ELF-1 (cell line): ENCODE measurements at regions not wholly inside any gene's neighbourhood (a gene's known extent, or its start where the extent isn't known, plus 50 kb on each side); places are given as distances from the start of the nearest gene placed in this dataset.

Experiments used
- DNase-seq: peaks from one replicate; pipeline ENCODE4 v3.0.0-alpha.2; 2016; ENCODE audit warnings: low read depth, low spot score

DNA sequence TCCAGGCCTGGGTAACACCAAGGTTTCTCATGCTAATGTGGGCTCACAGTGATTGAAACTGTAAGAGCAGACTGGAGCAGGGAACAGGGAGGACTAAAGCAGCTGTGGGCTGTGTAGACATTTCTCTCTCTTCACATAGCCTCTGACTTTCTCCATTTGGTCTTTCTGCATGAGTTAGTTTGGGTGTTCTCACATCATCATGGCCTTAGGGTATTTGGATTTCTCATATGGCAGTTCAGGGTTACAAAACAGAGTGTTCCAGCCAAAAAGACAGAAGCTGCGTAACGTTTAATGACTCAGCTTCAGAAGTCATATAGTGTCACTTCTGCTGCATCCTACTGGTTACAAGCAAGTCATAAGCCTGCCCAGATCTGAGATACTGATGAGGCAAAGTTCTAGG lies 52.0 kb upstream of the OSBPL8 start:
- no peak for DNase-seq

DNA sequence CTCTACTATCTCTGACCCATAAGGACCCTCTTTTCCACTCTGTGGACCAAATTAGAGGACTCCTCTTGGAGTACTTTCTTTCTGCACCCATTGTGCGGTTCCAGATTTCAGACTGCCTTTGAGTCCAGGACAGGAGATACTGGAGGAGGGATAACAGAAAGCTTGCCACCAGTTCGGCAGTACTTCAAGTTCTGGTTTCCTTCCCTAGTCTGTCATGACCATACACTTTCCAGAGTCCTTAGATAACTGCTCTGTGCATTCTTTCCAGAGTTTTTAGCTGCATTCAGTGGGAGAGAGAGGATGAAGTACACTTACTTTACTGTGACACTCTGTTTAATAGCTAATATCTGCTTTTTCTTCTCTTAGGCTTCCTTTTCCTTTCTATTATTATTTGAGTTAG lies 54.8 kb upstream of the OSBPL8 start:
- no peak for DNase-seq

DNA sequence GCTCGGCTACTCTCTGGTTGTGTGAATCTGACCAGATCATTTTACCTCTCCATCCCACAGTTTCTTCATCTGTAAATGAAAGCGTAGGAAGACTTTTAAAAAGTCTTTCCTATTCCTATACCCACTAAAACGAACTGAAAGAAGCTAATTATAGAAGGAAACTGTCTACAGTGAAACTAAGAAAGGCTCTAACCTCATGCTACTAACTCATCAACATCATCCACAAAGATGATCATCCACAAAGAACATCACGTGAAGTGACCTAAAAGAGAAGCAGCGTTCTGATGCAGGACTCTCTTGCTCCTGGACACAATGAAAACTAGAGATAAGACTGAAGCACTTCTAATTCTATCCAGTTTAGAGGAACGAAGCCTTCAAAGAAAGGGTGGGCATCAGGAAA lies 58.5 kb upstream of the OSBPL8 start:
- DNase-seq = no peak

DNA sequence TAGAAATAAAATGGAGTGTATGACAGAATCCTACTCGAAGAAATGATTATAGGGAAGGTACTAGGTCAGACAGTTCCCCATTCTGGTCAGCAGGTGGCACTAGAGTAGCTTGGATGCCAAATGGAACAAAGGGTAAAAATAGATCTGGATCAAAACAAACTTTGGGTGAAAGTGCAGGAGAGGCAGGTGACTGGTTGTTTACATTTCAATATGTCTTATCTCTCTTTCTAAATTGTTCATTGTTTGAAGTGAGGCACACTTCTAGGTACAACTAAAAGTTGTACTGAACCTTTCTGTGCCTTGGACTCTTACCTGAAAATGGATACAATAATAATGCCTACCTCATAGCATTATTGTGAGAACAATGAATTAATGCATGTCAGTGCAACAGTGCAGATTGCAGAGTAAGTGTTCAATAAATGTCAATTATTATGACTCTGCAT lies 62.0 kb upstream of the OSBPL8 start:
- peak; percentile 54 for DNase-seq

DNA sequence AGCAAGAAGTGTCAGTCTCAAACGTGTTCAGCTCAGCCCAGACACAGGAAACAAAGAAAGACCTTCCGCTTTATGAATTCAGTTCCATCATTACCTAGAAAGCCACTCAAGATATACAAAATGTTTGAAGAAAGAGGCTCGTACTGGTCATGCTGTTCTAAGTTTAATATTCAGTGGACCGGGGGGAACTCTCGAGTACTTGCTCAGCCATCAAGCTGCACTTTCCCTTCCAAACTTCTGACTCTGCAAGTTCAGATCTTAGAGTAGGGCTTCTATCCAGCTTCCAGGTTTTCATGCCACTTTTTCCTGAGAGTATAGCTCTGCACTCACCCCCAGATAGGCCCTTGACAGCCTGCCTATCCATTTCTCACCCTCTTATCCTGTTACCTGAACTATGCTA lies 62.8 kb upstream of the OSBPL8 start:
- no peak for DNase-seq

DNA sequence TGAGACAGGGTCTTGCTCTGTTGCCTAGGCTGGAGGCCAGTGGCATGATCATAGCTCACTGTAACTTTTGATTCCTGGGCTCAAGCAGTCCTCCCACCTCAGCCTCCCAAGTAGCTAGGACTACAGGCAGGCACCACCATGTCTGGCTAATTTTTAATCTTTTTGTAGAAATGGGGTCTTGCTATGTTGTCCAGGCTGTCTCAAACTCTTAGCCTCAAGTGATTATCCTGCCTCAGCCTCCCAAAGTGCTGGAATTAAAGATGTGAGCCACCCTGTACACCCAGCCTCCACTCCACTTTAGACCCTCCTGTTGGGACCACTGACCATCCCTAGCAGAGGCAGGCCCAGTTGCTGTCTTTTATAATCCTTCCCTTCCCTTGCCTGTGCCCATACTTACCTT lies 63.3 kb upstream of the OSBPL8 start:
- DNase-seq = no peak

DNA sequence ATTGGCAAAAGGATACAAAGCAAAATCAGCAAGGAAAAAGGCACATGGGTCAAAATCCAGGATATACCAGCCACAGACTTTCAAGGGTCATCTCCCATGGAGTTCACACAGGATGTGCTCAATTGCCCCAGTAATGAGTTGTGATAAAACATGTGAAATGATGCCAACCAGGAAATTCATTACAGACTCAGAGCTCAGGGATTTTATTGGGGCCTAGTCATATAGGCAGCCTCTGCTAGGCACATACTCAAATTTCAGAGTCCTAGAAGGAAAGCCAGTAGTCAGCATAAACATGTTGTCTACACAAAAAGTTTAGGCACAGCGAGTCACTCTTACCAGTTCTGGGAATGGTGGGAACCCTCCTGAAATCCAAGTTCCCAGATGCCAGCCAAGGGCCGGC lies 64.4 kb upstream of the OSBPL8 start:
- no peak for DNase-seq

DNA sequence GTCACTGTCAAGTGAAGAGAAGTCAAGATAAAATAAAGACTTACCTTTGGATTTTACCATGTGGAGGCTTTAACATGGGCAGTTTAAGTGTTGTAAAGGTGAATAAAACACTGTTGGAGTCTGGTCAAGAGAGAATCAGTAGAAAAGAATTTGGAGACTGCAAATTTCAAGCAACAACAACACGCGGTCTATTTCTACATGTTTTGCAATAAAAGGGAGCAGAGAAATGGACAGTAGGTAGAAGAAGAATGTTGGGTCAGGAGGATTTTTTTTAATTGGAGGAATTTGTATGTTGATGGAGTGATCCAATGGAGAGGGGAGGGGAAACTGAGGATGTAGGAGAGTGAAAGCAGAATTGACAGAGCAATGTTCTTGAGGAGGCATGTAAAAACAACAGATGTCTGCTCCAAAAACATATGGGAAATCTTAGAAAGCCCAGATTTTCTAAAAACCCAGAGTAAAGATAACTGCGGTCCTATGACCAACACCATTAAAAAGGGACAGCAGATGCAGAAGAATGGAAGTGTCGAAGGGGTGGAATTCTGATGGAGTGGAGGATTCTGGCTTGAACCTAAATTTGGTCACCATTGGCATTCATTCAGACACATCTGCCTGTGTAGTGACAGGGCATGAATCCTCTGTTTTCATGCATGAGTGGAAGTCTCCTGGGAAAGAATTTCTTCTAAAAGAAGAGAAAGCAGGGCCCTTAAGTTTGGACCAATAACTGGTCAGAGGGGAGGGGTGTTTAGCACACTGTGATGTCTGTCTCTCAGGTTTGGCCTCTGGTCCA lies 68.0 kb upstream of the OSBPL8 start:
- no peak for DNase-seq

DNA sequence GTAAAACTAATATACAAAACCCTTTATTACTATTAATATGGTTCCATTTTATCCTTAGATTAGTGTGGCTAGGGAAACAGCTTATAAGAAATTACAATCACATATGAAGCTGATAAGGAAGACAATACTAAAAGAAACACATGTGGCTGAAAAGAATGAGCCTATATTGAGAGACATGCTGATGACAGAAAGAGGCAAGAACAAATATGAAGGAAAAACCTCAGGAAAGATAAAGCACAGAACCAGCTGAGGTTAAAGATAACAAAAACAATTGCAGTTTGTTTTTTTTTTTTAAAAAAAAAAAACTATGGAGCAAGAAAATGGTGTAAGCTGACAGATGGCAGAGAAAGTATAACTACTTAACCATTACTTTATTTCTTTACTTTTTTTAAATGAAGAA lies 69.2 kb upstream of the OSBPL8 start:
- DNase-seq = no peak

DNA sequence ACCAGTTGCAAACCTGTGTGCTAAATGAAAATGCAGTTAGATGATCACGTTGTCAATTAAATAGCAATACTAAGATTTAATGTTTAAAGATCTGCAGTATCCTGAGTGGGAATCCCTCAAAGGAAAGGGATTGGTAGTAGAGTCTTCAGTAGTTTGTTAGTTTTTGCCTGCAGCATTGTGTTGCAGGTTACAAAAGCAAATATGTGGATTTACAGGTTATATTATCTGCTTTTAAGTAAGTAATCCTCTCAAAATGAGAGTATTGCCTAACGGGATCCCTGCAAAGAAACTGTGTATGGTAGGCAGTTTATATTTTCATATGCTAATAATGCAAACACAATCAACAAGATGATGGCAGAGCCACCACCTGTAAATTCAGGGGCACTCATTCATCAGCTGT lies 72.2 kb upstream of the OSBPL8 start:
- DNase-seq = no peak

DNA sequence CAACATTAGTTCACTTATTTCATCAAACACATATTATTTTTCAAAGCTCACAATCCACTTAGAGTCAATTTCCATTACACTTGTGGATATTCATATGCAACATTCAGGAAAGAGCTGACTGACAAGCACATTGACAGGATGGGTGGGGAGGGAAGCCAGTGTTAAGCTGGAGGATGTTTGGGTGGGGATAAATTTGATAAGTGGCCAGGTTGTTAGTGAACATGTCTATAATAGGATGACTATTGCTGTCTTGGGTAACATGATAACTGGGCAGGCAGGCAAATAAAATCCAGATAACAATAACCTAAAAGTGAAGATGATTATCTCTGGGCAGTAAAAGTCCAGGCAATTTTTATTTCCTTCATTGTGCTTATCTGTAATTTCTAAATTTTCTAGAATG lies 73.8 kb upstream of the OSBPL8 start:
- no peak for DNase-seq

DNA sequence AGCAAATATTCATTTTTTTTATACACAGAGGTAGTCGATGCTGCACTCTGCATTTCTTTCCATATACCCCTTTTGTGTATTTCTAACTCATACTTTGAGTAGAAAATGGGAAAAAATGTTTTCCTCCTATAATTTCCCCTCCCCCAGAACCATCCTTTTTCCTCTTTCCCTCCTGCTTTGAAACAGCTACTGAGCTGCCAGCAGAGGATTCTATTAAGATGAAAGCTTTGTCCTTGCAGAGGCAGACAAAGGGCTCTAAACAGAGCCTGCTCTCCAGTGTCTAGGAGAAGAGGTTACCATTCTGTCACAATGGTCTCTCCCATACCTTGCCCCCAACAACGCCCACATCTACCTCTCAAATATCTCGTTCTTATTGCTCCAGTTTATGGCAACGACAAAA lies 74.6 kb upstream of the OSBPL8 start:
- DNase-seq = peak; percentile 25

DNA sequence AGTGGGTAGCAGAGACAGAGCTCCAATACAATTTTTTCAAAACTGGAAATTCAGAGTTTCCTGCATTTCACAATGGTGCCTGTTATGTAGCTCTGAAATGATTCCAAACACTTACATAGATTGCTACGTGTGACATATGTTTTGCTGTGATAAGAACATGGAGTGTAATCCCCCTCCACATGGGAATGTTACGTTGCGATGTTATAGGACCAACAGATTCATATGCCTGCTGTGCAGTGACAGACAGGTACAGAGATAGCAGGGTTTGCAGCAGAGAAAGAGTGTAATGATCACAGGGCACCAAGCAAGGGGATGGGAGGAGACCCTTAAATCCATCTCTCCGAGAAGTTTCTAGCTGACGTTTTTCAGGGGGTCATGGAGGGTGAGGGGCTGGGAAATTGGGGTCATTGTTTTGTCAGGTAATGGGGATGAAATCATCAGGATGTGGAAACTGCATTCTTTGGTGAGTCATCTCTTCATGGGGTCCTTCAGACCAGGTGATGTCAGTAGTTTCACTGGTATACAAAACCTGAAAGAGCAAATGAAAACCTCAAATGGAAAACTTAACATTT lies 76.6 kb upstream of the OSBPL8 start:
- DNase-seq = no peak

DNA sequence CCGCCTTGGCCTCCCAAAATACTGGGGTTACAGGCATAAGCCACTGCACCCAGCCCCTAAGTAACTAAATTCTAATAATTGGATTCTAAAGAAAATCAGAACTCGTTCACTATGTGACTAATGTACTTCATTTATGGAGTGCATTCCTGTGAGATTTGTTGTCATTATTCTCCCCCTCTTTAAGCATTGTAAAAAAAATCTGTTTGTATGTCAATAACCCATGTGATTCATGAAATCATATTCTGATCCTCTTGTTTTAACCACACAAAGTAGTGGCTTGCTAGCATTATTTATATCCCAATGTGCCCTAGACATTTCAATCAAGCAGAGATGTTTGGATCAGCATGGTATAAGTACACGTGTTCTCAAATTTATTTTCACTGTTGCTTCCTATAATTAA lies 78.2 kb upstream of the OSBPL8 start:
- DNase-seq = no peak

DNA sequence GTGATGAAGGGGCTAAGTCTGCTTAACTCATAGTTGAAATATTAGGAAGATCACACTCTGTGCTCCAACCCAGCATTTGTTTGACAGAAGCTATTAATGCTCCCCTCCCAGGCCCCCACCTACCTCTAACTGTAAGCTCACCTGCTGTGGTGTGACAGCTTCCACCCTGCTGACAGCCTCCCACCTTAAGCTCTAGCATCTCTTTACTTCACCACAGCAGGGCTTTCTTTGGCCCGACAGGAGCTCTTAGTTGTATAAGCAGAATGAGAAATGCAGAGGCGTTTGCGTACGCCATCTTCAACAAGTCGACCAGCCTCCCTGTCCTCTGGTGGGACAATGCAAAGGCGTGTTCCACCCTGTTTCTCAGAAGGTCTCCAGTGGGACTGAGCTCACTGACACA lies 80.1 kb upstream of the OSBPL8 start:
- no peak for DNase-seq

DNA sequence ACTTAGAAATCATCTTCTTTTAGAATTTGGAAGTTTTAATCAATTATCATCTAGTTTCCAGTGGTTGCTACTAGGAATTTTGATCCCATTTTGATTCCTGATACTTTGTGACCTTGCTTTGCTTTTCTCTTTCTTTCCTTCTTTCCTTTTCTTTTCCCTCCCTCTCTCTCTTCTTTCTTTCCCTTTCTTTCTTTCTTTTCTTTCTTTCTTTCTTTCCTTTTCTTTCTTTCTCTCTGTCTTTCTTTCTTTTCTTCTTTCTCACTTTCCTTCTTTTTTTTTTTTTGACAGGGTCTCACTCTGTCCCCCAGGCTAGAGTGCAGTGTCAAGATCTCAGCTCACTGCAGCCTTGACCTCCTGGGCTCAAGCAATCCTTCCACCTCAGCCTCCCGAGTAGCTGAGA lies 81.5 kb upstream of the OSBPL8 start:
- DNase-seq = no peak

DNA sequence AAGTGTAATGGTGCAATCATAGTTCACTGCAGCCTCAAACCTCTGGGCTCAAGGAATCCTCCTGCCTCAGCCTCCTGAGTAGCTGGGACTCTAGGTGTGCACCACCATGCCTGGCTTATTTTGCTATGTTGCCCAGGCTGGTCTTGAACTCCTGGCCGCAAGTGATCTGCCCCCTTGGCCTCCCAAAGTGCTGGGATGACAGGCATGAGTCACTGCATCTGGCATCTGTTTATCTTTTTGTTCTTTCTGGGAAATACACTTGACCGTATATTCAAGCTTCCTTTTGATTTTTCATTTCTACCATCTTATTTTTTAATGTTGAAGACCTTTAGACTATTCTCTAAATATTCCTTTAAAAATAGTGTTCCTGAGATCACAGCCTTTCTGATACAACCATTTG lies 82.4 kb upstream of the OSBPL8 start:
- no peak for DNase-seq

DNA sequence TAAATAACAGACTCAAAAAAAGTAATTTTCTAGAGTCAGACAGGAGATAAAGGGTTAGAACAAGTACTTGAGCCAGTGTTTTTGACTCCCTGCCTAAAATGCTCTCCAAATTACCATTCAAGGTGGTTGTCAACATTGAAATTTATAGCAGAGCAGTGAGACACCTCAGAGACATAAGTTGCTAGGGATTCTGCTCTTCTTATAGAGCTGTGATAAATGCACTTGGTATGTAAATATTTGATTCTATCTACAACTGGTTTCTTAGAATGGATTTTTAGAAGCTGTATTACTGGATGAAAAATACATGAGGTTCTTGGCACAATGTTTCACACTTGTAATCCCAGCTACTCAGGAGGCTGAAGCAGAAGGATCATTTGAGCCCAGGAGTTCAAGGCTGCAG lies 83.9 kb upstream of the OSBPL8 start:
- no peak for DNase-seq

DNA sequence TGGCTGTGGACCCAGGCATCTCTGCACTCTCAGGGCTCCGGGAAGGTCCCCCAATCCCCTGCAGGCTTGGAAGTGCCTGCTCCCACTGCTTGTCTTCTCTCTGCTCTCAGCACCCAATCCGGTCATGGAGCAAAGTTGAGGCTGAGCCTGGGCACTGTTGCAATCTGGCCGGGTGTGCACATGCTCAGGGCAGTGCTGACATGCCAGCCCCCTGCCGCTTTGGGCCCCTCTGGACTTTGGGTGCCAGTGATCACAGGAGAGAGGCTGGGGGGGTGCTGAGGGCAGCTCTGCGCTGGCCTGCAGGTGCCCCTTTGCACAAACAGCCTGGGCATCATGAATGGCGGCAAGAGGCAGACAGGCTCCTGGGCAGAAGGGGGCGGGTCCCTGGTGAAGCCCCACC lies 85.4 kb upstream of the OSBPL8 start:
- DNase-seq = no peak

DNA sequence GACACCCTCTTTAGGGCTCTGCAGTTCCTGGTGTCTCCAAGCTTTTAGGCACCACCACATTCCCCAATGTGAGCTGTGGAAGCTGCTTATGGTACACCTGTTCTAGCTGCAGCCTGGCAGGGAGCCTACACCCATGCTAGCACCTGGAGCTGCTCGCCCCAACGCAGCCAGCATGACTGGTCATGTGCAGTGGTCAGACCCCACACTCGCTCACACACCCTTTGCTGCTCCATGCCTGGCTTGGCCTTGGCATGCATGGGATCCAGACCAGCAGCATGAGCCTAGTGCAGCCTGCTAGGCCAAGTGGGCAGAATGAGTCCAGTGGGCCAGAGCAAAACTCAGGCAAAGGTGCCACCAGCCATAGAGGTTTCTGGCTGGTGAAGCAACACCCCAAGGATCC lies 86.4 kb upstream of the OSBPL8 start:
- no peak for DNase-seq

DNA sequence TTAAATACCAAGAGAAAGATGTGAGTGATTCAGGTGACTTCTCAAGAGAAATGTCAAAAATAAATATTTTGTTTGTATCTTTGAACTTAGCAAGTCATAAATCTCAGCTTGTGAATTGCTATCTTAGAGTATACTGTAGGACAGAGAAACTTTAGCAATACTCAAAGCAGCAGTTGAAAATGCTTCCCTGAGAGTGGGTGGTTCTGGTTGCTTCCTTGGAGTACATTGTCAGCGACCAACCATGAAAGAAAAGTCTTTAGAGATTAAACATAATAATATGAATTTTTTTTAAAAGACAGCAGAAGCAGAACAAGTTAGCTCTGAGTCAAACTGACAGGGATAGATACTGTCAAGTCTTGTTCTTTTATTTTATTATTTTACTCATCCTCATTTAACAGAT lies 86.8 kb upstream of the OSBPL8 start:
- DNase-seq = no peak

DNA sequence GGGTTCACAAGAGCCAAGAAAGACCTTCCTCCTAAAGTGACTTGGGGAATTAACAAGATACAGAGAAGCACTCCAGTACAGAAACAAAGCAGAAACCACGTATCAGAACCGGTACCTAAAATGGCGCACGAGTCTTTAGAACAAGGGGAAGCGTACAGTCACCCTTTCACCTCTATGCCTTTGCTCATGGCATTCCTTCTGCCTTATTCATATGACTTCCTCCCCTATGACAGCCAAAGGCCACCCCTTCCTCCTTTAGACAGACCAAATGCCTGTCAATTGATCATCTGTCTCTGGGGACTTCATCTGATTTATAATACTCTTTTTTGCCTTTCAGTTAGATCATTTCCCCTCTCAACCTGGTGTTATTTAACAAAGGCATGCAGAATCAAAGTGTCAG lies 89.5 kb upstream of the OSBPL8 start:
- DNase-seq = no peak

DNA sequence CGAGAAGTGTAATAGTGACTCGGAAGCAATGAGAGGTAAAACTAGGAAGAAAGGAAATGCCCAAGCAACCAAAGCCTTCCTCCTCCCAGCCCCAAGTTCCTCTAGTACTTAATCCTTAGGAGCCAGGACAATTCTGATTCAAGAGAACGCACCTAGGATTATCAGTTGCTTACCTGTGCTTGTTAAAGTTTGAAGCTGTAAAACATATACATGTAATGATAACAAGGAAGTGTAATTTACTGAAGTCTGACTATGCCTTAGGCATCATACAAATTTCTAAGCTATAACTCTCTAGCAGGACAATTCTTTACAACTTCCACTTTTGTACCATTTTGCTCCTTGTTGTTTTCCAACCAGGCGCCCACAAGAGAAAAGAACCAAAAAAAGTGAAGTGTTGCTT lies 92.8 kb upstream of the OSBPL8 start:
- DNase-seq = no peak

DNA sequence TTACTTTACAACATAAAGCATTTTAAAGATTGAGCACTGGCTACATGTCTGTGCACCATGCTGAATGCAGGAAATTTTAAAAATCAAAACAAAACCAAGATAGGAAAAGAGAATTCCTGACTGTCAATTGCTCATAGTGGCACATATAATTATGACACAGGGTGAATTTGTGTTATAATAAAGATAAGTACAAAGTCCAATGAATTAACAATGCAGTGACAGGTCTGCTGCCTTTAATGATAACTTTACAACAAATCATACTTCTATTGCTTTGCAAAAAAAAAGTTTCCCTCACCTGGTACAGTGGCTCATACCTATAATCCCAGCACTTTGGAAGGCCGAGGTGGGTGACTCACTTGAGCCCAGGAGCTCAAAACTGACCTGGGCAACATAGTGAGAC lies 93.8 kb upstream of the OSBPL8 start:
- DNase-seq = no peak
